ENCODE measurements at regions not wholly inside any gene's neighbourhood (a gene's known extent, or its start where the extent isn't known, plus 50 kb on each side); places are given as distances from the start of the nearest gene placed in this dataset.
"Not testable (repeated sequence)": the region's sequence is repeated elsewhere in the genome, so short reads cannot be mapped to it uniquely, and the experiment has no call there.

DNA sequence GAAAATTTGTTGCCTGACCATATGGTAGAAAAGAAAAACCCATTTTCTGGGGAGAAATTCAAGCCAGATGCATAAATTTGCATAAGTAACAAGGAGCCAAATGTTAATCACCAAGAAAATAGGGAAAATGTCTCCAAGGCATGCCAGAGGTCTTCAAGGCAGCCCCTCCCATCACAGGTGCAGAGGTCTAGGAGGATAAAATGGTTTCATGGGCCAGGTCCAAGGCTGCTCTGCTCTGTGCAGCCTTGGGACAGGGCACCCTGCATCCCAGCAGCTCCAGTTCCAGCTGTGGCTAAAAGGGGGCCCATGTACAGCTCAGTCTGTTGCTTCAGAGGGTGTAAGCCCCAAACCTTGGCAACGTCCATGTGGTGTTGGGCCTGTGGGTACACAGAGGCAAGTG, 200.0 kb downstream of the LARP7 start:
- H3K9ac ChIP-seq (ENCODE audit: control insufficient read depth, extremely low read depth, insufficient read depth, low read length): no peak overlapping the region
- no peaks in the 10 kb centered on the region for H4K20me1 ChIP-seq (ENCODE audit: control insufficient read depth, extremely low read depth, insufficient read depth, low read length)
- FAIRE-seq (no peak), DNase-seq (ENCODE audit: low read depth, low spot score) (no peak)
- no peak overlapping the region for H2AFZ ChIP-seq (ENCODE audit: control insufficient read depth, low read length)
- H3K9me3 ChIP-seq (ENCODE audit: control insufficient read depth, low read depth, low read length): no peaks in the 10 kb centered on the region
- H3K4me2 ChIP-seq (ENCODE audit: control insufficient read depth, extremely low read depth, insufficient read depth, low read depth, low read length): no peak overlapping the region
- TF ChIP-seq EZH2 (IDR thresholded peaks at IDR 0.05; ENCODE audit: low read length): no peak
- TF ChIP-seq, protein P1, sequence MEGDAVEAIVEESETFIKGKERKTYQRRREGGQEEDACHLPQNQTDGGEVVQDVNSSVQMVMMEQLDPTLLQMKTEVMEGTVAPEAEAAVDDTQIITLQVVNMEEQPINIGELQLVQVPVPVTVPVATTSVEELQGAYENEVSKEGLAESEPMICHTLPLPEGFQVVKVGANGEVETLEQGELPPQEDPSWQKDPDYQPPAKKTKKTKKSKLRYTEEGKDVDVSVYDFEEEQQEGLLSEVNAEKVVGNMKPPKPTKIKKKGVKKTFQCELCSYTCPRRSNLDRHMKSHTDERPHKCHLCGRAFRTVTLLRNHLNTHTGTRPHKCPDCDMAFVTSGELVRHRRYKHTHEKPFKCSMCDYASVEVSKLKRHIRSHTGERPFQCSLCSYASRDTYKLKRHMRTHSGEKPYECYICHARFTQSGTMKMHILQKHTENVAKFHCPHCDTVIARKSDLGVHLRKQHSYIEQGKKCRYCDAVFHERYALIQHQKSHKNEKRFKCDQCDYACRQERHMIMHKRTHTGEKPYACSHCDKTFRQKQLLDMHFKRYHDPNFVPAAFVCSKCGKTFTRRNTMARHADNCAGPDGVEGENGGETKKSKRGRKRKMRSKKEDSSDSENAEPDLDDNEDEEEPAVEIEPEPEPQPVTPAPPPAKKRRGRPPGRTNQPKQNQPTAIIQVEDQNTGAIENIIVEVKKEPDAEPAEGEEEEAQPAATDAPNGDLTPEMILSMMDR (optimal IDR thresholded peaks at IDR 0.05 in 1 of 3, IDR thresholded peaks at IDR 0.05 in 1 of 3, conservative IDR thresholded peaks at IDR 0.05 in 1 of 3; ENCODE audit: extremely low read depth in 1 of 3, insufficient read depth in 2 of 3, low read length in 3 of 3): no peak
- no peak overlapping the region for H3K27ac ChIP-seq (ENCODE audit: control insufficient read depth, insufficient read depth, low read length)
- H3K79me2 ChIP-seq (ENCODE audit: control insufficient read depth, insufficient read depth, low read length): no peaks in the 10 kb centered on the region
- dilution Hi-C loops (cut with MboI; ENCODE audit: extremely low pct_ligation_motif_present, low sequenced_read_pairs): no loop called here
- H3K36me3 ChIP-seq (ENCODE audit: control insufficient read depth in 2 of 2, extremely low read depth in 1 of 2, insufficient read depth in 2 of 2, low read length in 2 of 2): no peaks in the 10 kb centered on the region
- no peak overlapping the region for H3K4me3 ChIP-seq (ENCODE audit: control insufficient read depth in 2 of 3, extremely low read depth in 1 of 3, insufficient read depth in 2 of 3, low read depth in 1 of 3, low read length in 3 of 3)
- no peaks in the 10 kb centered on the region for H3K27me3 ChIP-seq (ENCODE audit: control insufficient read depth, extremely low read depth, insufficient read depth, low read length)
- no peaks in the 10 kb centered on the region for H3K4me1 ChIP-seq (ENCODE audit: control insufficient read depth, extremely low read depth, insufficient read depth, low read length)
- H3K9me1 ChIP-seq (ENCODE audit: control insufficient read depth, extremely low read depth, insufficient read depth, low read length): no peaks in the 10 kb centered on the region

DNA sequence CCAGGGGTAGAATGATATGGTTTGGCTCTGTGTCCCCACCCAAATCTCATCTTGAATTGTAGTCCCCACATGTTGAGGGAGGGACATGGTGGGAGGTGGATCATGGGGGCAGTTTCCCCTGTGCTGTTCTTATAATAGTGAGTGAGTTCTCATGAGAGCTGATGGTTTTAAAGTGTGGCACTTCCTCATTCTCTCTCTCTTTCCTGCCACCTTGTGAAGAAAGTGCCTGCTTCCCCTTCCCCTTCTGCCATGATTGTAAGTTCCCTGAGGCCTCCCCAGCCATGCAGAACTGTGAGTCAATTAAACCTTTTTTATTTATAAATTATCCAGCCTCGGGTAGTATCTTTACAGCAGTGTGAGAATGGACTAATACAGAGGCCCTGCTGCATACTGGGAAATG, 201.1 kb downstream of the LARP7 start:
- H3K9ac ChIP-seq (ENCODE audit: control insufficient read depth, extremely low read depth, insufficient read depth, low read length); H2AFZ ChIP-seq (ENCODE audit: control insufficient read depth, low read length); H4K20me1 ChIP-seq (ENCODE audit: control insufficient read depth, extremely low read depth, insufficient read depth, low read length); dilution Hi-C loops (cut with MboI; ENCODE audit: extremely low pct_ligation_motif_present, low sequenced_read_pairs); H3K27me3 ChIP-seq (ENCODE audit: control insufficient read depth, extremely low read depth, insufficient read depth, low read length); DNase-seq (ENCODE audit: low read depth, low spot score); H3K9me1 ChIP-seq (ENCODE audit: control insufficient read depth, extremely low read depth, insufficient read depth, low read length); H3K4me3 ChIP-seq (ENCODE audit: control insufficient read depth in 2 of 3, extremely low read depth in 1 of 3, insufficient read depth in 2 of 3, low read depth in 1 of 3, low read length in 3 of 3); H3K9me3 ChIP-seq (ENCODE audit: control insufficient read depth, low read depth, low read length); H3K4me2 ChIP-seq (ENCODE audit: control insufficient read depth, extremely low read depth, insufficient read depth, low read depth, low read length); H3K4me1 ChIP-seq (ENCODE audit: control insufficient read depth, extremely low read depth, insufficient read depth, low read length); H3K36me3 ChIP-seq (ENCODE audit: control insufficient read depth in 2 of 2, extremely low read depth in 1 of 2, insufficient read depth in 2 of 2, low read length in 2 of 2); FAIRE-seq; H3K27ac ChIP-seq (ENCODE audit: control insufficient read depth, insufficient read depth, low read length); H3K79me2 ChIP-seq (ENCODE audit: control insufficient read depth, insufficient read depth, low read length): not testable (repeated sequence)

DNA sequence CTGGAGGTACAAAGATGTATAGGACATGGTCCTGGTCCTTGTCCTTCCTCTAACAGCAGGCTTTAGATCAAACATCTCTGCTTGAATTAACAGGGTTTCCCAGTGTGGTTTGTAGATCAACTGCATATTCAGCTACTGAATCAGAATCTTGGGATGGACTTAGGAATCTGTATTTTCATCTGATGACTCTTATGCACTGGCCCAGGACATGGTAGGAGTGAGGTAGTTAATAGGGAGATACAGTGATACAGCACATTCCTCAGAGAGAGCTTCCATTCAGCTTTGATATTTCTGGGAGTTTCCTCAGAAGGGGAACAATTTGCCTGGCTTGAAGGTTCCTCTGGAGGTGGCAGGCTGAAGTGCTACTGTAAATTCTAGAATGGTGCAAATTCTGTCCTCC, 203.1 kb downstream of the LARP7 start:
- TF ChIP-seq EZH2 (IDR thresholded peaks at IDR 0.05; ENCODE audit: low read length): no peak
- TF ChIP-seq, protein P1 (optimal IDR thresholded peaks at IDR 0.05 in 1 of 3, IDR thresholded peaks at IDR 0.05 in 1 of 3, conservative IDR thresholded peaks at IDR 0.05 in 1 of 3; ENCODE audit: extremely low read depth in 1 of 3, insufficient read depth in 2 of 3, low read length in 3 of 3): no peak
- H3K9me3 ChIP-seq (ENCODE audit: control insufficient read depth, low read depth, low read length): no peaks in the 10 kb centered on the region
- H3K4me3 ChIP-seq (ENCODE audit: control insufficient read depth in 2 of 3, extremely low read depth in 1 of 3, insufficient read depth in 2 of 3, low read depth in 1 of 3, low read length in 3 of 3): no peak overlapping the region
- FAIRE-seq (no peak), DNase-seq (ENCODE audit: low read depth, low spot score) (no peak)
- H3K9ac ChIP-seq (ENCODE audit: control insufficient read depth, extremely low read depth, insufficient read depth, low read length): no peak overlapping the region
- no peaks in the 10 kb centered on the region for H3K79me2 ChIP-seq (ENCODE audit: control insufficient read depth, insufficient read depth, low read length)
- no peak overlapping the region for H2AFZ ChIP-seq (ENCODE audit: control insufficient read depth, low read length)
- H3K36me3 ChIP-seq (ENCODE audit: control insufficient read depth in 2 of 2, extremely low read depth in 1 of 2, insufficient read depth in 2 of 2, low read length in 2 of 2): no peaks in the 10 kb centered on the region
- H3K4me2 ChIP-seq (ENCODE audit: control insufficient read depth, extremely low read depth, insufficient read depth, low read depth, low read length): no peak overlapping the region
- H3K4me1 ChIP-seq (ENCODE audit: control insufficient read depth, extremely low read depth, insufficient read depth, low read length): no peaks in the 10 kb centered on the region
- H4K20me1 ChIP-seq (ENCODE audit: control insufficient read depth, extremely low read depth, insufficient read depth, low read length): no peaks in the 10 kb centered on the region
- H3K27me3 ChIP-seq (ENCODE audit: control insufficient read depth, extremely low read depth, insufficient read depth, low read length): no peaks in the 10 kb centered on the region
- no peak overlapping the region for H3K27ac ChIP-seq (ENCODE audit: control insufficient read depth, insufficient read depth, low read length)
- no peaks in the 10 kb centered on the region for H3K9me1 ChIP-seq (ENCODE audit: control insufficient read depth, extremely low read depth, insufficient read depth, low read length)
- dilution Hi-C loops (cut with MboI; ENCODE audit: extremely low pct_ligation_motif_present, low sequenced_read_pairs): no loop called here

All from keratinocyte (primary cell).